GM23338 (cell line): ENCODE measurements at regions not wholly inside any gene's neighbourhood (a gene's known extent, or its start where the extent isn't known, plus 50 kb on each side); places are given as distances from the start of the nearest gene placed in this dataset.

Experiments
- ATAC-seq: fragments of 200-7000 bp; cut with Tn5 transposase; 3 replicates; pipeline ENCODE4 v1.9.1; 2020
- DNase-seq: peaks from one replicate; pipeline ENCODE4 v3.0.0-alpha.2; 2015; ENCODE audit warnings: low spot score
- H2AFZ ChIP-seq: fragments of 200-600 bp; sonication (generic); 2 replicates; pipeline ENCODE4 v1.8.0; 2016; ENCODE audit warnings: antibody characterized with exemption, mild to moderate bottlenecking, moderate library complexity
- H3F3A ChIP-seq: fragments of 200-600 bp; sonication (generic); replicated peaks from 2 replicates; pipeline ENCODE4 v1.8.0; 2017; ENCODE audit warnings: antibody characterized with exemption, mixed run types, low read depth
- H3K27ac ChIP-seq: fragments of 200-600 bp; sonication (generic); 2 replicates; pipeline ENCODE4 v1.6.1; 2016; ENCODE audit warnings: low read depth
- H3K27me3 ChIP-seq: fragments of 200-600 bp; sonication (generic); 2 replicates; pipeline ENCODE4 v1.8.0; 2016; ENCODE audit warnings: mild to moderate bottlenecking, mixed run types, moderate library complexity; ENCODE audit not compliant: insufficient read depth
- H3K36me3 ChIP-seq: fragments of 200-600 bp; sonication (generic); 2 replicates; pipeline ENCODE4 v1.8.0; 2016; ENCODE audit warnings: mild to moderate bottlenecking; ENCODE audit not compliant: insufficient read depth
- H3K4me1 ChIP-seq: fragments of 200-600 bp; sonication (generic); 2 replicates; pipeline ENCODE4 v1.8.0; 2016; ENCODE audit warnings: mild to moderate bottlenecking, moderate library complexity; ENCODE audit not compliant: insufficient read depth
- H3K4me2 ChIP-seq: fragments of 200-600 bp; sonication (generic); 2 replicates; pipeline ENCODE4 v1.7.1; 2017; ENCODE audit warnings: mixed run types
- H3K4me3 ChIP-seq: fragments of 200-600 bp; sonication (generic); 2 replicates; pipeline ENCODE4 v1.6.1; 2016; ENCODE audit warnings: mixed run types
- H3K79me2 ChIP-seq: fragments of 200-600 bp; sonication (generic); replicated peaks from 2 replicates; pipeline ENCODE4 v1.8.0; 2017; ENCODE audit warnings: mild to moderate bottlenecking; ENCODE audit not compliant: insufficient read depth
- H3K9me2 ChIP-seq: fragments of 200-600 bp; sonication (generic); 2 replicates; pipeline ENCODE4 v1.8.0; 2017; ENCODE audit not compliant: insufficient read depth
- H4K20me1 ChIP-seq: fragments of 200-600 bp; sonication (generic); replicated peaks from 2 replicates; pipeline ENCODE4 v1.8.0; 2017; ENCODE audit warnings: mild to moderate bottlenecking; ENCODE audit not compliant: insufficient read depth
- H3K27ac Mint-ChIP-seq: 2 replicates; pipeline ENCODE4 v1.8.0; 2020; ENCODE audit warnings: inconsistent platforms, mild to moderate bottlenecking, moderate library complexity, mixed read lengths
- H3K27me3 Mint-ChIP-seq: 3 replicates; pipeline ENCODE4 v1.8.0; 2022; ENCODE audit warnings: low read depth, mild to moderate bottlenecking, moderate library complexity, mixed read lengths, inconsistent platforms; ENCODE audit not compliant: insufficient read depth, poor library complexity
- H3K36me3 Mint-ChIP-seq: 3 replicates; pipeline ENCODE4 v1.8.0; 2021; ENCODE audit warnings: low read depth, mild to moderate bottlenecking, inconsistent platforms, moderate library complexity, mixed read lengths
- H3K4me1 Mint-ChIP-seq: 3 replicates; pipeline ENCODE4 v1.8.0; 2020; ENCODE audit warnings: mild to moderate bottlenecking, inconsistent platforms, mixed read lengths
- H3K4me3 Mint-ChIP-seq: 3 replicates; pipeline ENCODE4 v1.8.0; 2021; ENCODE audit warnings: moderate library complexity, mild to moderate bottlenecking, inconsistent platforms, mixed read lengths
- H3K9me3 Mint-ChIP-seq: 3 replicates; pipeline ENCODE4 v1.8.0; 2020; ENCODE audit warnings: moderate library complexity, mild to moderate bottlenecking, inconsistent platforms, mixed read lengths
- EZH2 ChIP-seq: fragments of 200-600 bp; sonication (generic); IDR thresholded peaks from one replicate; pipeline ENCODE4 v1.8.0; 2017; ENCODE audit warnings: antibody characterized with exemption, mild to moderate bottlenecking, low read depth; ENCODE audit not compliant: unreplicated experiment
- JUNB ChIP-seq: IDR thresholded peaks from one replicate; pipeline ENCODE4 v1.6.1; 2016; ENCODE audit warnings: antibody characterized with exemption; ENCODE audit not compliant: unreplicated experiment
- POLR2AphosphoS5 ChIP-seq: IDR thresholded peaks from 2 replicates; pipeline ENCODE4 v1.6.1; 2016; ENCODE audit warnings: antibody characterized with exemption, low read depth
- STAT1 ChIP-seq: IDR thresholded peaks from one replicate; pipeline ENCODE4 v1.6.1; 2016; ENCODE audit warnings: antibody characterized with exemption; ENCODE audit not compliant: unreplicated experiment
- ZNF114 ChIP-seq: fragments of 250-450 bp; sonication (Bioruptor Pico); IDR thresholded peaks from 2 replicates; pipeline ENCODE4 v1.5.0; 2020; ENCODE audit warnings: mild to moderate bottlenecking, moderate library complexity
- ZNF331 ChIP-seq: fragments of 250-450 bp; sonication (Bioruptor Pico); IDR thresholded peaks from 2 replicates; pipeline ENCODE4 v1.5.0; 2020; ENCODE audit warnings: low read depth, mild to moderate bottlenecking, moderate library complexity
- ZNF462 ChIP-seq: fragments of 250-450 bp; sonication (Bioruptor Pico); IDR thresholded peaks from 2 replicates; pipeline ENCODE4 v1.5.0; 2020; ENCODE audit warnings: mild to moderate bottlenecking, moderate library complexity
- TF ChIP-seq, protein P1 (sequence below): IDR thresholded peaks from 2 replicates; pipeline ENCODE4 v1.6.1; 2016; ENCODE audit warnings: antibody characterized with exemption
- TF ChIP-seq, protein P2 (sequence below): IDR thresholded peaks from one replicate; pipeline ENCODE4 v1.6.1; 2018; ENCODE audit warnings: antibody characterized with exemption; ENCODE audit not compliant: unreplicated experiment

DNA sequence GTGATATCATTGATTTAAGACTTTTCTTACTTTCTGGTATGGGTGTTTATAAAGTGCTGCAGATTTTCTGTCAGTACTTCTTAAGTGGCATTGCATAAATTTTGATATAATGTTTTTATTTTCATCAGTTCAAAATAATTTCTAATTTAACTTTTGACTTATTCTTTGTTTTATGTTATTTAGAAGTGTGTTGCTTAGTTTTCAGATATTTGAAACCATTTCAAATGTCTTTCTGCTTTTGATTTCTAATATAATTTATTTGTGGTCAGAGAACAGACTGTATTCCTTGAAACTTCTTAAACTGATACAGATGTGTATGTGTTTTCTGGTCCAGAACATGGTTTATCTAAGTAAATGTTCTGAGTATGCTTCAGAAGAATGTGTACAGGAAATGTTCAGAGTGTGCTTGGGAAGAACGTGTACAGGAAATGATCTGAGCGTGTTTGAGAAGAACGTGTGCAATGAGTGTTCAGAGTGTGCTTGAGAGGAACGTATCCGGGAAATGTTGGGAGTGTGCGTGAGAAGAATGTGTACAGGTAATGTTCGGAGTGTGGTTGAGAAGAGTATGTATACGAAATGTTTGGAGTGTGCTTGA is 265.7 kb upstream of the HS6ST1 start:
- no peaks in the 10 kb centered on the region for H3K36me3 Mint-ChIP-seq
- H3K79me2 ChIP-seq: no peaks in the 10 kb centered on the region
- H2AFZ ChIP-seq: no peak overlapping the region
- ATAC-seq (no peak), DNase-seq (no peak)
- no peaks in the 10 kb centered on the region for H3K4me1 ChIP-seq
- H3K4me1 Mint-ChIP-seq: peaks cover 3% of the 10 kb centered on the region; the same call in 1 of the 3 replicates
- H3K27me3 Mint-ChIP-seq: peaks cover 2% of the 10 kb centered on the region
- H3K4me3 ChIP-seq: no peak overlapping the region
- H3K4me2 ChIP-seq: no peak overlapping the region
- no peak overlapping the region for H3K27ac ChIP-seq
- peaks cover 4% of the 10 kb centered on the region; the same call in 2 of the 3 replicates for H3K9me3 Mint-ChIP-seq
- peaks cover 5% of the 10 kb centered on the region for H3K36me3 ChIP-seq
- no peaks in the 10 kb centered on the region for H3F3A ChIP-seq
- no peak overlapping the region for H3K27ac Mint-ChIP-seq
- H3K4me3 Mint-ChIP-seq: no peak overlapping the region
- H3K9me2 ChIP-seq: no peaks in the 10 kb centered on the region
- H3K27me3 ChIP-seq: no peaks in the 10 kb centered on the region
- TF ChIP-seq EZH2: no peak
- H4K20me1 ChIP-seq: no peaks in the 10 kb centered on the region

DNA sequence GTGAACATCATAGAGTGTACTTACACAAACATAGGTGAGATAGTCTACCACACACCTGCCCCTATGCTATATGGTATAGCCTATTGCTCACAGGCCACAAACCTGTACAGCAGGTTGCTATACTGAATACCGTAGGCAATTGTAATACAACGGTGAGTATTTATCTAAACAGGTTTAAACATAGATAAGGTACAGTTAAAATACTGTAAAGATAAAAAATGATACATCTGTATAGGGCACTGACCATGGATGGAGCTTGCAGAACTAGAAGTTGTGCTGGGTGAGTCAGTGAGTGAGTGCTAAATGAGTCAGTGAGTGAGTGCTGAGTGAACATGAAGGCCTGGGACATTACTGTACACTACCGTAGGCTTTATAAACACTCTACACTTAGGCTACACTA is 267.0 kb upstream of the HS6ST1 start:
- Histone ChIP-seq H3K4me1 (no peaks in the 10 kb centered on the region), H3K79me2 (no peaks in the 10 kb centered on the region), H3K36me3 (peaks cover 5% of the 10 kb centered on the region), H3K27ac (no peak overlapping the region), H3K4me3 (no peak overlapping the region), H4K20me1 (no peaks in the 10 kb centered on the region), H3K27me3 (no peaks in the 10 kb centered on the region), H3K4me2 (no peak overlapping the region), H3F3A (no peaks in the 10 kb centered on the region), H3K9me2 (no peaks in the 10 kb centered on the region), H2AFZ (no peak overlapping the region)
- no peaks in the 10 kb centered on the region for H3K36me3 Mint-ChIP-seq
- no peak overlapping the region for H3K4me3 Mint-ChIP-seq
- peaks cover 5% of the 10 kb centered on the region; the same call in 1 of the 3 replicates for H3K4me1 Mint-ChIP-seq
- peaks cover 5% of the 10 kb centered on the region for H3K27me3 Mint-ChIP-seq
- peaks cover 4% of the 10 kb centered on the region; the same call in 2 of the 3 replicates for H3K9me3 Mint-ChIP-seq
- no peak for DNase-seq
- no peak overlapping the region for H3K27ac Mint-ChIP-seq
- ATAC-seq: no peak
- no peak for TF ChIP-seq ZNF462 (CRISPR knock-in tag)
- no peak for TF ChIP-seq EZH2
- no peak for TF ChIP-seq POLR2AphosphoS5
- TF ChIP-seq ZNF114 (CRISPR knock-in tag): no peak
- TF ChIP-seq ZNF331: no peak
- TF ChIP-seq, protein P1, sequence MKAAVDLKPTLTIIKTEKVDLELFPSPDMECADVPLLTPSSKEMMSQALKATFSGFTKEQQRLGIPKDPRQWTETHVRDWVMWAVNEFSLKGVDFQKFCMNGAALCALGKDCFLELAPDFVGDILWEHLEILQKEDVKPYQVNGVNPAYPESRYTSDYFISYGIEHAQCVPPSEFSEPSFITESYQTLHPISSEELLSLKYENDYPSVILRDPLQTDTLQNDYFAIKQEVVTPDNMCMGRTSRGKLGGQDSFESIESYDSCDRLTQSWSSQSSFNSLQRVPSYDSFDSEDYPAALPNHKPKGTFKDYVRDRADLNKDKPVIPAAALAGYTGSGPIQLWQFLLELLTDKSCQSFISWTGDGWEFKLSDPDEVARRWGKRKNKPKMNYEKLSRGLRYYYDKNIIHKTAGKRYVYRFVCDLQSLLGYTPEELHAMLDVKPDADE: no peak
- no peak for TF ChIP-seq STAT1
- TF ChIP-seq, protein P2, sequence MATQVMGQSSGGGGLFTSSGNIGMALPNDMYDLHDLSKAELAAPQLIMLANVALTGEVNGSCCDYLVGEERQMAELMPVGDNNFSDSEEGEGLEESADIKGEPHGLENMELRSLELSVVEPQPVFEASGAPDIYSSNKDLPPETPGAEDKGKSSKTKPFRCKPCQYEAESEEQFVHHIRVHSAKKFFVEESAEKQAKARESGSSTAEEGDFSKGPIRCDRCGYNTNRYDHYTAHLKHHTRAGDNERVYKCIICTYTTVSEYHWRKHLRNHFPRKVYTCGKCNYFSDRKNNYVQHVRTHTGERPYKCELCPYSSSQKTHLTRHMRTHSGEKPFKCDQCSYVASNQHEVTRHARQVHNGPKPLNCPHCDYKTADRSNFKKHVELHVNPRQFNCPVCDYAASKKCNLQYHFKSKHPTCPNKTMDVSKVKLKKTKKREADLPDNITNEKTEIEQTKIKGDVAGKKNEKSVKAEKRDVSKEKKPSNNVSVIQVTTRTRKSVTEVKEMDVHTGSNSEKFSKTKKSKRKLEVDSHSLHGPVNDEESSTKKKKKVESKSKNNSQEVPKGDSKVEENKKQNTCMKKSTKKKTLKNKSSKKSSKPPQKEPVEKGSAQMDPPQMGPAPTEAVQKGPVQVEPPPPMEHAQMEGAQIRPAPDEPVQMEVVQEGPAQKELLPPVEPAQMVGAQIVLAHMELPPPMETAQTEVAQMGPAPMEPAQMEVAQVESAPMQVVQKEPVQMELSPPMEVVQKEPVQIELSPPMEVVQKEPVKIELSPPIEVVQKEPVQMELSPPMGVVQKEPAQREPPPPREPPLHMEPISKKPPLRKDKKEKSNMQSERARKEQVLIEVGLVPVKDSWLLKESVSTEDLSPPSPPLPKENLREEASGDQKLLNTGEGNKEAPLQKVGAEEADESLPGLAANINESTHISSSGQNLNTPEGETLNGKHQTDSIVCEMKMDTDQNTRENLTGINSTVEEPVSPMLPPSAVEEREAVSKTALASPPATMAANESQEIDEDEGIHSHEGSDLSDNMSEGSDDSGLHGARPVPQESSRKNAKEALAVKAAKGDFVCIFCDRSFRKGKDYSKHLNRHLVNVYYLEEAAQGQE: no peak
- no peak for TF ChIP-seq JUNB
